GM18909 (cell line): ENCODE measurements at regions not wholly inside any gene's neighbourhood (a gene's known extent, or its start where the extent isn't known, plus 50 kb on each side); places are given as distances from the start of the nearest gene placed in this dataset.
A peak's percentile ranks its signal among the peaks of the same experiment; 100 is the strongest.

Experiments
- ATAC-seq: cut with Tn5 transposase; IDR thresholded peaks from one replicate; pipeline ENCODE4 v1.9.1; 2021; ENCODE audit warnings: mild to moderate bottlenecking; ENCODE audit not compliant: unreplicated experiment, poor library complexity

- ATAC-seq: no peak
Measured at GRCh38 chr6:151749341-151749740, 58.1 kb upstream of the ESR1 start.

GRCh38 chr6:151753581-151753980 lies 53.9 kb upstream of the ESR1 start:
- ATAC-seq: no peak

DNA sequence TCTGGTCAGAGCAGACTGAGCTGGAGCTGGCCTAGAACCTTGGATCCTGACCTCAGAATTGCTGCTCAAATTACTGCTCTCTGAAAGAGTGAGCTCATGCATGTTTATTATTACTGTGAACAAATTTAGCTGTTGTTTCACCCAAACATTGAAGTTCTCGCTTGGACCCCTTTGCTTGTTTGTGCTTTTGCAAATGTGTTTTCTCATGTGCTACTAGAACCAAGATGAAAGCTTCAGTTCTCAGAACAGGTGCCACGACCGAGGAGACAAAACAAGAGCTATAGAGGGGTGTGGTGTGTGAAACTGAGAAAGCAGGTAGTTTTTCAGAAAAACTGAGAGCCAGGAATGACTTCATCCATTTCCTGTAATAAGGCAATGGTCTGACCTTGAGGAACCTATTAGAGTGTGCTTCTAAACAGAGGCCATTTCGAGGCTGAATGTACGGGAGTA lies 50.0 kb upstream of the ESR1 start:
- peak; percentile 98 for ATAC-seq
